GM12878 (cell line): ENCODE measurements at regions not wholly inside any gene's neighbourhood (a gene's known extent, or its start where the extent isn't known, plus 50 kb on each side); places are given as distances from the start of the nearest gene placed in this dataset.

ENCODE experiments used
- BCL3 ChIP-seq: IDR thresholded peaks from 2 replicates; pipeline ENCODE4 v1.6.1; 2011; ENCODE audit warnings: borderline replicate concordance, low read depth, mild to moderate bottlenecking, moderate library complexity, low read length; ENCODE audit not compliant: insufficient read depth, poor library complexity, severe bottlenecking
- CTCF ChIP-seq, 3 experiments: IDR thresholded peaks in 2 of 3; conservative IDR thresholded peaks in 1 of 3; 2 replicates each; pipeline ENCODE4 v1.5.1; 2011; ENCODE audit warnings: low read depth in 3 of 3, low read length in 3 of 3, mild to moderate bottlenecking in 3 of 3, control low read depth in 2 of 3, moderate library complexity in 2 of 3, inconsistent platforms in 1 of 3, mixed read lengths in 1 of 3; ENCODE audit not compliant: control insufficient read depth in 2 of 3, insufficient read depth in 1 of 3; ENCODE audit errors: extremely low read depth in 1 of 3
- E4F1 ChIP-seq: fragments of 450-650 bp; IDR thresholded peaks from 2 replicates; pipeline ENCODE4 v1.6.1; 2018; ENCODE audit warnings: borderline replicate concordance, mild to moderate bottlenecking; ENCODE audit not compliant: partially characterized antibody
- EP300 ChIP-seq, 2 experiments: fragments of 150-350 bp in 1 of 2; IDR thresholded peaks; 2 replicates each; pipeline ENCODE4 v1.6.1; 2011 to 2012; ENCODE audit warnings: low read depth in 2 of 2, low read length in 2 of 2, borderline replicate concordance in 1 of 2, improper control_type of control experiment in 1 of 2, inconsistent platforms in 1 of 2; ENCODE audit not compliant: control insufficient read depth in 1 of 2
- ETV6 ChIP-seq, 2 experiments: fragments of 450-650 bp in 1 of 2; IDR thresholded peaks in 1 of 2; conservative IDR thresholded peaks in 1 of 2; 2 replicates each; pipeline ENCODE4 v1.6.1; 2014; ENCODE audit warnings: antibody characterized with exemption in 1 of 2, borderline replicate concordance in 1 of 2, low read depth in 1 of 2, mild to moderate bottlenecking in 1 of 2, moderate library complexity in 1 of 2
- EZH2 ChIP-seq: IDR thresholded peaks from 2 replicates; pipeline ENCODE4 v1.6.1; 2012; ENCODE audit warnings: low read depth, mild to moderate bottlenecking, control low read depth, inconsistent platforms, low read length, borderline replicate concordance; ENCODE audit not compliant: control insufficient read depth
- FOS ChIP-seq: IDR thresholded peaks from 3 replicates; pipeline ENCODE4 v1.6.1; 2011; ENCODE audit warnings: borderline replicate concordance; ENCODE audit not compliant: insufficient read length; ENCODE audit errors: extremely low read depth
- KDM1A ChIP-seq: fragments of 200-600 bp; sonication (generic); IDR thresholded peaks from 2 replicates; pipeline ENCODE4 v1.6.1; 2016; ENCODE audit warnings: borderline replicate concordance
- MEF2A ChIP-seq: IDR thresholded peaks from 2 replicates; pipeline ENCODE4 v1.6.1; 2011; ENCODE audit warnings: low read depth, mild to moderate bottlenecking, low read length, moderate library complexity; ENCODE audit not compliant: insufficient read depth
- MYC ChIP-seq: IDR thresholded peaks from 2 replicates; pipeline ENCODE4 v1.6.1; 2011; ENCODE audit warnings: mild to moderate bottlenecking, low read length, moderate library complexity, inconsistent platforms; ENCODE audit not compliant: insufficient read depth, insufficient replicate concordance, insufficient read length, severe bottlenecking
- RELA ChIP-seq: fragments of 450-650 bp; IDR thresholded peaks from 2 replicates; pipeline ENCODE4 v1.8.0; 2014; ENCODE audit warnings: borderline replicate concordance; ENCODE audit not compliant: partially characterized antibody
- SIN3A ChIP-seq: IDR thresholded peaks from 2 replicates; pipeline ENCODE4 v1.6.1; 2012; ENCODE audit warnings: low read depth, low read length, improper control_type of control experiment
- TF ChIP-seq, protein P1 (sequence below): IDR thresholded peaks from 2 replicates; pipeline ENCODE4 v1.6.1; 2011; ENCODE audit warnings: borderline replicate concordance, low read depth, mild to moderate bottlenecking, moderate library complexity, mixed read lengths, low read length; ENCODE audit not compliant: insufficient read depth; ENCODE audit errors: extremely low read length

DNA sequence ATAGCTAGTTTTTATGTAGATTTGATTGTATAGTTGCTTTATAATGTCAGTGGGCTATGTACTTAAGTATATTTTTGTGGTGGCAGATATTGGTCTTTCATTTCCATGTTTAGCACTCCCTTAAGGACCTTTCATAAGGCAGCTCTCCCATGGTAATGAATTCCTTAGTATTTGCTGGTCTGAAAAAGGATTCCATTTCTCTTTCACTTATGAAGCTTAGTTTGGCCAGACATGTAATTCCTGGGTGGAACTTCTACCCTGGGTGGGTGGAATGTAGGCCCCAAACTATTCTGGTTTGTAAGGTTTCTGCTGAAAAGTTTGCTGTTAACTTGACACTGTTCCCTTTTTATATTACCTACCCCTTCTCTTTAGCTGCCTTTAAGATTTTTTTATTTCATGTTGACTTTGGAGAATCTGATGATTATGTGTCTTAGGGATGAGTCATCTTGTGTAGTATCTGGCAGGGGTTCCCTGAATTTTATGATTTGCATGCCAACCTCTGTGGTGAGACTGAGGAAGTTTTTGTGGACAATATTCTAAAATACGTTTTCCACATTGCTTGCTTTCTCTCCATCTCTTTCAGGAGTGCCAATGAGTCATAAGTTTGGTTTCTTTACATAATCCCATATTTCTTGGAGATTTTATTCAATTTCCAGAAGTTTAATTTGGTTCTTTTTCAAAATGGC, 65.4 kb upstream of the VRK2 start:
- TF ChIP-seq EP300 (IDR thresholded peaks at IDR 0.05; ENCODE audit: borderline replicate concordance in 1 of 2, control insufficient read depth in 1 of 2, low read depth in 2 of 2, low read length in 2 of 2) (no peak), BCL3 (no peak), MYC (no peak), KDM1A (no peak), RELA (no peak), CTCF (IDR thresholded peaks at IDR 0.05 in 2 of 3, conservative IDR thresholded peaks at IDR 0.05 in 1 of 3; ENCODE audit: control insufficient read depth in 2 of 3, extremely low read depth in 1 of 3, insufficient read depth in 1 of 3, low read depth in 3 of 3, low read length in 3 of 3) (no peak), SIN3A (no peak), EZH2 (no peak), ETV6 (conservative IDR thresholded peaks at IDR 0.05 in 1 of 2, IDR thresholded peaks at IDR 0.05 in 1 of 2; ENCODE audit: borderline replicate concordance in 1 of 2, low read depth in 1 of 2) (no peak), MEF2A (no peak), E4F1 (no peak), FOS (no peak)
- TF ChIP-seq, protein P1, sequence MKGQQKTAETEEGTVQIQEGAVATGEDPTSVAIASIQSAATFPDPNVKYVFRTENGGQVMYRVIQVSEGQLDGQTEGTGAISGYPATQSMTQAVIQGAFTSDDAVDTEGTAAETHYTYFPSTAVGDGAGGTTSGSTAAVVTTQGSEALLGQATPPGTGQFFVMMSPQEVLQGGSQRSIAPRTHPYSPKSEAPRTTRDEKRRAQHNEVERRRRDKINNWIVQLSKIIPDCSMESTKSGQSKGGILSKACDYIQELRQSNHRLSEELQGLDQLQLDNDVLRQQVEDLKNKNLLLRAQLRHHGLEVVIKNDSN = no peak
